Calu3 (cell line): ENCODE measurements at regions not wholly inside any gene's neighbourhood (a gene's known extent, or its start where the extent isn't known, plus 50 kb on each side); places are given as distances from the start of the nearest gene placed in this dataset.

Experiments
- BruUV-seq: library from RNA; stranded (reverse); fragments of 400-500 nt; replicated peaks from 2 replicates; lab custom pipeline; 2021; lab: Mats Ljungman, UMichigan
- CTCF ChIA-PET: fragments of 300-600 bp; sonication (Branson Sonifier 250); formaldehyde crosslinking; loops from one replicate; lab custom pipeline; 2022; ENCODE audit warnings: antibody characterized with exemption; lab: Charles Lee
- DNase-seq: peaks from one replicate; pipeline ENCODE4 v3.0.0; 2022
- H3K27ac Mint-ChIP-seq: one replicate; pipeline ENCODE4 v1.8.0; 2022; ENCODE audit warnings: mixed read lengths; ENCODE audit not compliant: unreplicated experiment
- H3K27me3 Mint-ChIP-seq: one replicate; pipeline ENCODE4 v1.8.0; 2022; ENCODE audit warnings: mixed read lengths; ENCODE audit not compliant: unreplicated experiment
- H3K36me3 Mint-ChIP-seq: one replicate; pipeline ENCODE4 v1.8.0; 2022; ENCODE audit warnings: mild to moderate bottlenecking, moderate library complexity, mixed read lengths; ENCODE audit not compliant: insufficient read depth, unreplicated experiment
- H3K4me1 Mint-ChIP-seq: one replicate; pipeline ENCODE4 v1.8.0; 2022; ENCODE audit warnings: mild to moderate bottlenecking, low read depth, mixed read lengths; ENCODE audit not compliant: unreplicated experiment
- H3K4me3 Mint-ChIP-seq: one replicate; pipeline ENCODE4 v1.8.0; 2022; ENCODE audit warnings: mild to moderate bottlenecking, low read depth, moderate library complexity, mixed read lengths; ENCODE audit not compliant: unreplicated experiment
- H3K9me3 Mint-ChIP-seq: one replicate; pipeline ENCODE4 v1.8.0; 2022; ENCODE audit warnings: low read depth, mixed read lengths; ENCODE audit not compliant: unreplicated experiment
- CTCF ChIP-seq: fragments of 200-600 bp; IDR thresholded peaks from one replicate; pipeline ENCODE4 v1.8.0; 2022; ENCODE audit warnings: antibody characterized with exemption; ENCODE audit not compliant: unreplicated experiment
- intact Hi-C: fragments of 100-400 bp; cut with micrococcal nuclease; formaldehyde crosslinking; loops from one replicate; pipeline ENCODE4 v1.10.0; 2022; ENCODE audit not compliant: unreplicated experiment

GRCh38 chr17:65393514-65393913, 167.9 kb downstream of the AXIN2 start:
- peaks cover 9% of the 10 kb centered on the region for H3K27me3 Mint-ChIP-seq
- BruUV-seq, result no TSS peak
- intact Hi-C loops, result no loop called here
- H3K36me3 Mint-ChIP-seq, result no peaks in the 10 kb centered on the region
- TF ChIP-seq CTCF, result no peak
- H3K9me3 Mint-ChIP-seq, result peaks cover 3% of the 10 kb centered on the region
- H3K4me1 Mint-ChIP-seq, result no peaks in the 10 kb centered on the region
- CTCF ChIA-PET, result no interaction called here
- no peak overlapping the region for H3K4me3 Mint-ChIP-seq
- DNase-seq, result no peak
- no peak overlapping the region for H3K27ac Mint-ChIP-seq

GRCh38 chr17:65389949-65390348, 171.5 kb downstream of the AXIN2 start:
- no peak for DNase-seq
- H3K27me3 Mint-ChIP-seq, result peaks cover 24% of the 10 kb centered on the region
- H3K4me3 Mint-ChIP-seq, result no peak overlapping the region
- BruUV-seq, result no TSS peak
- intact Hi-C loops, result no loop called here
- TF ChIP-seq CTCF, result no peak
- no peaks in the 10 kb centered on the region for H3K4me1 Mint-ChIP-seq
- no peaks in the 10 kb centered on the region for H3K36me3 Mint-ChIP-seq
- CTCF ChIA-PET, result no interaction called here
- peaks cover 5% of the 10 kb centered on the region for H3K9me3 Mint-ChIP-seq
- no peak overlapping the region for H3K27ac Mint-ChIP-seq

- no peaks in the 10 kb centered on the region for H3K36me3 Mint-ChIP-seq
- H3K27me3 Mint-ChIP-seq, result peaks cover 24% of the 10 kb centered on the region
- H3K4me1 Mint-ChIP-seq, result no peaks in the 10 kb centered on the region
- DNase-seq, result no peak
- CTCF ChIA-PET, result no interaction called here
- H3K27ac Mint-ChIP-seq, result no peak overlapping the region
- TF ChIP-seq CTCF, result no peak
- intact Hi-C loops, result no loop called here
- BruUV-seq, result no TSS peak
- H3K9me3 Mint-ChIP-seq, result peaks cover 5% of the 10 kb centered on the region
- H3K4me3 Mint-ChIP-seq, result no peak overlapping the region
These were observed 172.0 kb downstream of the AXIN2 start for GRCh38 chr17:65389426-65389825.

- no peak for DNase-seq
- BruUV-seq, result no TSS peak
- H3K9me3 Mint-ChIP-seq, result peaks cover 5% of the 10 kb centered on the region
- no peaks in the 10 kb centered on the region for H3K36me3 Mint-ChIP-seq
- H3K4me1 Mint-ChIP-seq, result no peaks in the 10 kb centered on the region
- intact Hi-C loops, result no loop called here
- TF ChIP-seq CTCF, result no peak
- no peak overlapping the region for H3K4me3 Mint-ChIP-seq
- H3K27me3 Mint-ChIP-seq, result peaks cover 24% of the 10 kb centered on the region
- CTCF ChIA-PET, result no interaction called here
- no peak overlapping the region for H3K27ac Mint-ChIP-seq
These were observed 172.5 kb downstream of the AXIN2 start for GRCh38 chr17:65388911-65389310.
